Posterior cingulate gyrus (tissue), 11 donors: ENCODE measurements at regions not wholly inside any gene's neighbourhood (a gene's known extent, or its start where the extent isn't known, plus 50 kb on each side); places are given as distances from the start of the nearest gene placed in this dataset.
A peak's percentile ranks its signal among the peaks of the same experiment; 100 is the strongest.

Experiments used
- DNase-seq, 10 donors: peaks; one replicate each; pipeline versions ENCODE4 v3.0.0 to v3.0.0-alpha.2; 2020 to 2021; ENCODE audit warnings: mixed read lengths in 3 of 10
- intact Hi-C: fragments of 100-400 bp; cut with DNase I; formaldehyde crosslinking; loops from one replicate; pipeline ENCODE4 v1.15.1; 2023

DNA sequence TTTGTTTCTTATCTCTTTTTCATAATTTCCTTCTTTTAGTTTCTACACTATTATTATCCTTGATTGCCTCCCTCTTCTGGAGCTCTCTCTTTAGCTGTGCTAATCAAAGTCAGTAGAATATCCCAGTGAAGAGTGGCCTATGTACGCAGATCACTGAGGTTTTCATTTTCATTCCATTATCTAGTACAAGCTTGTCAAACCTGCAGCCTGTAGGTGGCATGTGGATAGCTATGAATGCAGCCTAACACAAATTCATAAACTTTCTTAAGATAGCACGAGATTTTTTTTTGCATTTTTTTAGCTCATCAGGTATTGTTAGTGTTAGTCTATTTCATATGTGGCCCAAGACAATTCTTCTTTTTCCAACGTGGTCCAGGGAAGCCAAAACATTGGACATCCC is 825.7 kb upstream of the MAP3K7 start:
- intact Hi-C loops = no loop called here
- DNase-seq = no peak

DNA sequence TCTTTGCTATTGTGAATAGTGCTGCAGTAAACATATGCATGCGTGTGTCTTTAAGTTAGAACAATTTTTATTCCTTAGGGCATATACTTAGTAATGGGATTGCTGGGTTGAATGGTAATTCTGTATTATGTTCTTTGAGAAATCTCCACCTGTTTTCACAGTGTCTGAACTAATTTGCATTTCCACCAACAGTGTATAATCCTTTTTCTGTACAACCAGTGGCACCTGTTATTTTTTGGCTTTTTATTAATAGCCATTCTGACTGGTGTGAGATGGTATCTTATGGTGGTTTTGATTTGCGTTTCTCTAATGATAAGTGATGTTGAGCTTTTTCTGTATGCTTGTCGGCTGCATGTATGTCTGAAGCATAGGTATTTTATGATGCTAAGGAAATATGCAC is 820.8 kb upstream of the MAP3K7 start:
- DNase-seq = no peak
- intact Hi-C loops = no loop called here

DNA sequence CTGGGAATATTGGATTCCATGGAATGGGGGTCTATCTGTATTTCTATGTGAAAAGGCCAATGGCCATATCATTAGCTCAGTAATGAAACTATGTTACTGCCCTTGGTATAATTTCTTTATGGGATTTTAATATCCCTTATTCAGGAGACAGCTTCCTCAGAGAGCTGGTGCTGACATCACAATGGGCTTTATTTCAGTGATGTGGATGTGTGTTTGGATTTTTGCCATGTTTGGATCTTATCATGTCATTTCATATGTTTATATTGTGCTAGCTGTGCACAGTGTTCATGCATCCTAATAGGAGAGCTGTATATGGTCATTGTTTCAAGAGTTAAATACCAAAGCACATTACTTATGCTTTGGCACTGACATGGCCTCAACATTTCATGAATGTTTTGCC is 806.1 kb upstream of the MAP3K7 start:
- intact Hi-C loops = no loop called here
- DNase-seq = no peak

DNA sequence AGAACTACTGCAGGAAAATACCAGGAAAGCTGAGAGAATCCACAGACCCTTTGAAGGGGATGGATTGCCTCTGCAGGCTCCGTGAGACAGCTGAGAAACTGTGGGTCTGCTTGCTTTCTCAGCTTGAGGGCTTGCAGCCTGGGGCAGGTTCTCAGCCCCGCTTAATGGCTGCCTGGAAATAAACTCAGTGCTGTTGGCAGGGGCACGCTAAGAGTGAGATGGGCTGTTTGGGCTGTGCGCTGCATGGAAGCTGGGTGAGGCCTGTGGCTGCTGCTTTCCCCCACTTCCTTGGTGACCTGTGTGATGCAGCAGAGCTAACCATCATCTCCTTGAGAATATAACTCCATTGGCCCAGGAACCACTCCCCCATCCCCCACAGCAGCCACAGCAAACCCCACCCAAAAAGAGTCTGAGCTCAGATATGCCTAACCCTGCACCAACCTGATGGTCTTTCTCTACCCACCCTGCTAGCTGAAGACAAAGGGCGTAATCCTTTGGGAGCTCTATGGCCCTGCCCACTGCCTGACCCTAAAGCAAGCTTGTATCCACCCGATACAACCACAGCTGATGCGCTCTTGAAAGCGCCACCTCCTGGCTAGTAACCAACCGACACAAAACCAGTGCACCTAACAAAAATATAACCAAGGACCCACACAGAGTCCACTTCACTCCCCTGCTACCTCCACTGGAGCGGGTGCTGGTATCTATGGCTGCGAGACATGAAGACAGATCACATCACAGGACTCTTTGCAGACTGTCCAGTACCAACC is 800.6 kb upstream of the MAP3K7 start:
- peak in 1 of 10 donors; percentile 42 for DNase-seq
- intact Hi-C loops = no loop called here

DNA sequence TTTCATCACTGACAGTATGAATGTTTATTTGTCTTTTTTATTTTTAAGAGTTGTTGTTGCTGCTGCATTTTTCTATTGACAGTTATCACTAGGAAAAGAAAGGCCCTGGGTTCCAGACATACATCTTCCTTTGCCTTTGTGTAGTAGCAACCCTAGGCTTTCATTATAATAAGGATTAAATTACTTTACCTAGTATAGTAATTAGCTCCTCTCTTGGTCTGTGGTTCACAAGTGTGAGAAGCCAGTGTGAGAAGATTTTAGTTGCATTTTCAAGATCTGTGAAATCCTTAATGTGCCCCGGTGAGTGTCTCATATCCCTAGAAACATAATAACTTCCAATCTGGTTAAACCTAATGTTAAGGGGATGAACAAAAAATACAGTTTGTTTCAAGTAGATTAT is 799.3 kb upstream of the MAP3K7 start:
- intact Hi-C loops = no loop called here
- DNase-seq = no peak

DNA sequence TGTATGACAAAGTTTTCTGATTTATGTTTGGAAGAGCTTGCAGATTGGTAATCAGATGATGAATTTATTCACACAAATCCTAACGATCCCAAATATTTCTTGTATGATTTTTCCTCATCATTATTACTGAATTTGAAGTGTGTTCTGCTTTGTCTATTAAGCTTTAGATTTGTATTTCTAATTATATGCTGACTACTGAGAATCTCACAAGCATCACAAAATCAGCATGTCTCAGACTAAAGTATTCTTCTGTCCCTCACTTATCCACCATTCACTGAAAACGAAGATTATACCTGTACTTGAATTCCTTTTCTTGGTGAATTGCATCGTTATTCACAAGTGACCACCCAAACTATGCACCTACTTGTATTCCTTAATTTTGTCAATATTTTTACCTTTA is 796.3 kb upstream of the MAP3K7 start:
- intact Hi-C loops = no loop called here
- no peak for DNase-seq

DNA sequence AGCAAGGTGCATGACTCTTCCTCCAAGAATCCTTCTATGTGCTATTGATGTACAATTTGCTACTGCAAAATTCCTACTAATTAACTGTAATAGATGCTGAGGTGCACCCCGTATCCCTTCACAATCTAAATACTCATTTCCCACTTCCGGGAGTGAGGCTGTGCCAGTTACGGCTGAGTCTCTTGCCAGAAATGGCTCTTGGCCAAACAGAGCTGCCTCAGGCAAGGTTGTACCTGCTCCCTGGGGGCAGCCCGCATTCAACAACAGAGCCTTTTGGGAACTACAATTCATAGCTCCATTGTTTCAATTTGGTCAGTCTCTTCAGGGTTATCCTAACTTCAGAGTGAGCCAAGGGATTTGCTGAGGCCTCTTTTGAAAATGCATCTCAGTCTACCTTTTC is 789.8 kb upstream of the MAP3K7 start:
- DNase-seq = no peak
- intact Hi-C loops = no loop called here

DNA sequence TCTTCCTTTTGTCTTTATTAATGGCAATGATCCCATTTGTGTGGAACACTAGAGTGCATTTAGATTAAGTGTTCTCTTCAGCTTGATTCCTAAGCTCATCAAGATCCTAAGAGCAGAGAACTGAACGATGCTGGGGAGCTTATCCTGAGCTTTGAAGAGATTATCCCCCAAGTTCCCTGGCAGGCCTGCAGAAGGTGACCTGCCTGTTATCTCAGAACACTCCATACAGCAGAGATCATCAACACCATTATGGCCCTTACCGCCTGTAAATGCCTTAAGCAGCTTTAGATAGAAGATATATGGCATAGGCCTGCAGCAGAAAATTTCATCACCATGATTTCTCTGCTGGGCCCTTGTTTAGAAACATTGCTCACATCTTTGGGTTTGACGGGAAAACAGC is 779.9 kb upstream of the MAP3K7 start:
- intact Hi-C loops = no loop called here
- DNase-seq = no peak

DNA sequence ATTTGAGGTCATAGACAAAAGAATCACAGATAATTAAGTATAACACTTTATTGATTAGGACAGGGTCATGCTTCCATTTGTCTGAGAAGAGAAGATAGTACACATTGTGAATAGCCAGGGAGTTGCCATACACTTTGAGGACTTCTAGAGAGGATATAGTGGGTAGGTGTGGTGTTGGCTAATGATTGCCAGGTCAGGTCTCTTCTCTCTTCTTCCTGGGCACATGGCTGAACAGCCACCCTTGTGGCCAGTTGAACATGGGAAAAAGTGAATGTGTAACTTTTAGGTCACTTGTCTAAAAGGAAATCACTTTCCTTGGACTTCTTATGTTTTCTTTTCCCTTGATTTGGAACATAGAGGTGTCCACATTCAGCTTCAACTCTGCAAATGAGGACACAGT is 772.1 kb upstream of the MAP3K7 start:
- no peak for DNase-seq
- intact Hi-C loops = no loop called here

DNA sequence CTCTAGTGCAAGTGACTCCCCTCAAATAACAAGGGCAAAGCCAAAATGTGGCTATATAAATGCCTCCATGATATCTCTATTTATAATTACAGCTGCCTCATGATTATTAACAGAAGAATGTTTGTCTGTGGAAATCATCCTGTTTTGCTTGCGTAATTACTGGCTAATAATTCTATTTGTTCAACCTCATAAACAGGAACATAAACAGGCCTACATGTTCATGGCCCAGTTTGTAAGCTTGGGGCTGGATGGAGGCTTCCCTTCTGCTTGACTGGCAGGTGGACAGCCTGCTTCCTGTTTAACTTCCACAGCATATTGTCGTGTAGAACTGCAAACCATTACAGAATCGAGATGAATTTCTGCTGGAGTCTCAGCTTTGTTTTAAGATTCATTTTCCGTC is 766.0 kb upstream of the MAP3K7 start:
- intact Hi-C loops = no loop called here
- DNase-seq = no peak

DNA sequence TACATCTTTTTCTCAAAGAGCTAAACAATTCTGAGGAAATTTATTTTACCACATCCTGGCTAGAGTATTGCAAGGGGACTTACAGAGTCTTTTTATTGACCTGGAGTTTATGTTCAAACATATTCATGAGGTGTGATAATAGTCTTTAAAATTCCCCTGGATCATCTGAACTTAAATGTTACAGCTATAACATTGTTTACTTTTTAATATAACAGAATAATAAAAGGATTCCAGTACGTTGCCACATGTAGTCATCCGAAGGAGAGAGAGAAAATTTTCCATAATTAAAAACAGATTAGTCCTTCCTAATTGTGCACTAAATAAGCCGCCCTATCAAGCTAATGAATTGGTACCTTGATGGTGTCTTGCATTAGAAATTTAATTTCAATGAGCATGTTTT is 765.4 kb upstream of the MAP3K7 start:
- intact Hi-C loops = no loop called here
- no peak for DNase-seq

DNA sequence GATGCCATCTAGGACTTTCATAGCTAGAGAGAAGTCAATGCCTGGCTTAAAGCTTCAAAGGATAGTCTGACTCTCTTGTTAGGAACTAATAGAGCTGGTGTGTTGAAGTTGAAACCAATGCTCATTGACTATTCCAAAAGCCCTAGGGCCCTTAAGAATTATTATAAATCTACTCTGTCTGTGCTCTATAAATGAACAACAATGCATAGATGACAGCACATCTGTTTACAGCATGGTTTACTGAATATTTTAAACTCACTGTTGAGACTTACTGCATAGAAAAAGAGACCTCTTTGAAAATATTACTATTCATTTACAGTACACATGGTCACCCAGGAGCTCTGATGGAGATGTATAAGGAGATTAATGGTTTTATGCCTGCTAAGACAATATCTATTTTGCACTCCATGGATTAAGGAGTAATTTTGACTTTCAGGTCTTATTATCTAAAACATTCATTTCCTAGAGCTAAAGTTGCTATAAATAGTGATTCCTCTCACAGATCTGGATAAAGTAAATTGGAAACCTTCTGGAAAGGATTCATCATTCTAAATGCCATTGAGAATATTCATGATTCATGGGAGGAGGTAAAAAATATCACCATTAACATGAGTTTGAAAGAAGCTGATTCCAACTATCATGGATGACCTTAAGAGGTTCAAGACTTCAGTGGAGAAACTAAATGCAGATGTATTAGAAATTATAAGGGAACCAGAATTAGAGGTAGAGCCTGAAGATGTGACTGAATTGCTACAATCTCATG is 763.5 kb upstream of the MAP3K7 start:
- intact Hi-C loops = no loop called here
- DNase-seq = no peak

DNA sequence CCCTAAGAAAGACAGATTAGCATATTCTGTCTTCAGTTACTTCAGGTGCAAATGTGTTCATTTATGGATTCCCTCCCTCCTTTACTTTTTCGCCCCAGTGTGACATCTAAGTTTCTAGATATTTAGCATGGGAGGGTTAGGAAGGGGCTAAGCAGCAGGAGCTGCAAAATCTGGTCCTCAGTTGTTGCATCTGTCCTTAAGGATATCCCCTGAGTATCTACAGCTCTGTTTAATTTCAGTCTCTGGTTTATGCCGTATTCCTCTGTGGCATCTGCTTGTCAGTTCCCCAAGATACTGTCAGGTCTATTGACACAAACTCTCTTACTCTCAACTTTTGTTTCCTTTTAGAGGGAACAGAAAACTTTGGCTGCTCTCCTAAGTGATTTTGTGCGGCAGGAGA is 754.6 kb upstream of the MAP3K7 start:
- intact Hi-C loops = no loop called here

DNA sequence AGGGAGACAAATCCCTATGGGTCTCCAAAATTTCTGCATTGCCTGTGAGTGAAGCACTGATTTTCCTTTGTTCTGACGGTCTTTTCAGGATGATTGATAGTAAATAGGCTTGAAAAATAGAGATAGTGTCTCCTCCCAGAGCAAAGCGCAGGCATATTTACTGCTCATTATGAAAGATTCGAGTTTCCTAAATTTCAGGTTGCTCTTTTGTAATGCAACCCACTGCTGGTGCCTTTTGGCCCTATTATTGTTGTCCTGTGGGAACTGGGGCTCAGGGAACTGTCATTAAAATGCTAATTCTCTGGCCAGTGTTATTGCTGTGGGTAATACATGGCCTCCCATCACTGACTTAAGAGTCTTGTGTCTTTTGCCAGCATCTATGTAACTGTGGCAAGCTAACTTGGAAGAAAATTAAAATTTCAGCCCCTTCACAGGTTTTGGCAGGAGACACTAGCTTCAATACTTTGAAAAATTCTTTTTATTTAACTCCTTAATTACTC is 754.1 kb upstream of the MAP3K7 start:
- intact Hi-C loops = no loop called here
- no peak for DNase-seq

More for the DNA sequence above, 754.6 kb upstream of the MAP3K7 start:
- no peak for DNase-seq

DNA sequence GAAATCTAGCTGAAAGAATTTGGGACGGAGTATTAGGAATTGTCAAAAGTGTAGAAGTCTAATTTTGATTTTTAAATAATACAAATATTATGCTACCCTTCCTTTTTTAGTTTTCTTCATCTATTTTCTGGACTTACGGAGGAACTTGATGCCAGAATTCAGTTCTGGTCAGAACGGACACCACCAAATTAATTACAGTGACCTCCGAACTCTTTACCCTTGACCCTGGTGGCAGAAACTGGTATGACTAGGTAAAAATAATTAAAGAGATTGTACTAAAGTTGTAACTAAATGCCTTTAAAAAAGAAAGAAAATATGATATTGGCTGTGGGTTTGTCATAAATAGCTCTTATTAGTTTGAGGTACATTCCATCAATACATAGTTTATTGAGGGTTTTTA is 751.1 kb upstream of the MAP3K7 start:
- intact Hi-C loops = no loop called here
- DNase-seq = no peak

DNA sequence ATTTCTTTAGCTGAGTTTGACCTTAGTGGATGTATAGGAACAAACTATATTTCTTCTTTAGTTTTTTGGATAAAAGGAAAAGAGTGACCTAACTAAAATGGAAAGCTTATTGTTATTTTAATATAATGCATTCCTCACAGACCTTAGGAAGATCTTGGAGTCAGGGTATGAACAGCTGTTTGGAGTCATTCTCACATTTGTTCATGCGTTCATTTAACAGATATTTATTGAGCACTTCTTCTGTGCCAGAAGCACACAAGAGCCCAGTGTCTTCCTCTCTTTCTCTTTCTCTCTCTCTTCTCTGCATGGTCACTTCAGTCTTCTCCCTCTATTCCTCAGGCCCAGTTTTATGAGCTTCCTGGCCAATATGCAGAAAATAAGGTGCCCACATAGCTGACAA is 744.0 kb upstream of the MAP3K7 start:
- DNase-seq = no peak
- intact Hi-C loops = no loop called here

DNA sequence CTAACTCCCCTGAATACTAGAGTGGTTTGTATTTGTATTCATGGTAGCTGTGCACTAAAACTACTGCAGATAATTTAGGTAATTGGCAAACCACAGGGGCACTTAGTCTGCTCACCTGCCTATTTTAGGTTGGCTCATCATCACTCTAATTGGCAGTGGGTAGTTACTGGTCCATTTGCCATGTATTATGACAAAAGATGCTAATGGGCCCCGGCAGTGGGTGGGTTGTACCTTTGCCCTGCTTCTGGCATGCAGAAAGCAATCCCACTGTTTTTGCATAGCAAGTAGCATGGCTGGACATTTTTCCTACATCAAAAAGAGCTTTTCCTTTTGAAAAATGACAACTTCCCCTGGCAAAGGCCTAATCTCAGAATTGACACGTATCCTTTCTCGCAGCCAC is 741.4 kb upstream of the MAP3K7 start:
- no peak for DNase-seq
- intact Hi-C loops = no loop called here

DNA sequence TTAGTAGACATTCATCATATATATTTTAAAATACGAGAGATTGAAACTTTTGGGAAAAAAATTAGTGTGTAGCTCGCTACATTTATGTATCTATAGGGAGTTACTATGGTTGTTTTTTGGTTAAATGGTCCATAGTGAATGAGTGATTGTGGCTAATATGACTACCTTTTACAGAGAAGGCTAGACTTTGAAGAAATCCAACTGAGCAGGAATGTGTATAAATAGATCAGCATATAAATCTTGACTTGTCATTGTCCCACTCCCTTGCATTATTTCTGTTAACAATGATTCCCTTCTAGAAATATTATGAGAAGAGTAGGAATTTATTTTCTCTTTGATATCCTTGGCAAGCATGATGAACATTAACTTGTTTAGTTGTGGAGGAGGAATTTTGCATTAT is 737.8 kb upstream of the MAP3K7 start:
- intact Hi-C loops = no loop called here

DNA sequence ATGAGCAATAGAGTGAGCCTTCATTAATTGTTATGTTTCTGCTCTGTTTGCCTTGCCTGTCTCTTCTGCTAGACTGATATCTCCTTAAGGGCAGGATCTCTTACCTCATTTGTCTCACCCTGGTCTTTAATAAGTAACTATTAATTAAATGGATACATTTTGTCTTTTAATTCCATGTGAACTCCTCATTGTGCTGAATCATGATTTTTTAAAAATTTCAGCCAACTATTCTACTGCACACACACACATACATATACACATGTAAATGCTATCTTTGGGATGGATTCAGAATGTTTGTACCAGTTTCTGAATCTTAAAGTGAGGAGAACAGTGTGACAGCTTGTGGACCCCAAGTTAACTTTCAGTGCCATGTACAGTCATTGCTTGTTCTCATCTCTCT is 731.1 kb upstream of the MAP3K7 start:
- DNase-seq = no peak

More for the DNA sequence above, 737.8 kb upstream of the MAP3K7 start:
- DNase-seq = no peak

DNA sequence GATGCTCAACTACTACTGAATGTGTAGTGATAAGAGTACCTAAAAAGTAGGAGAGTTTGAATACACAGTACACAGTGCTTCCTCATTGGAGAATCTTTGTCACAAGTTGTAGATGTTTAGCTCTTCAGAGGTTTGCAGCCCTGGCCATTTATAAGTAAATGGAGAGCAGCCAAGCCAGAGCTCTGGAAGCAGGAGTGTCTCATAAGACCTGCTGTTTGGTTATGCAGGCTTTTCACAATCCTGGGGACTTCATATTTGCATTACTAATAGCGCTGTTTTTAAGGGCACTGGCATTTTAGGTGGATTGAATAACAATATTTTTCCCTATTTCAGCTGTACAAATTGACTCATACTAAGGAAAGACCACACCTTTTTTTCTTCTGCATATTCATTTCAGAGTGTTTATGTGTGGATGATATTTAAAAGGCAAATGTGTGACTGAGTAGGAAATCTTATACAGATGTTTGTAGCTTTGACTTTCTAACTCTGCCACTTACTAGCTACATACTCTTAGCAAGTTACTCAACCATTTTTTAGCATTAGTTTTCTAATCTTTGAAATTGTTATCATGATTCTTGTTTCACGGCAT is 730.5 kb upstream of the MAP3K7 start:
- DNase-seq = no peak
- intact Hi-C loops = no loop called here

More for the DNA sequence above, 731.1 kb upstream of the MAP3K7 start:
- intact Hi-C loops = no loop called here

DNA sequence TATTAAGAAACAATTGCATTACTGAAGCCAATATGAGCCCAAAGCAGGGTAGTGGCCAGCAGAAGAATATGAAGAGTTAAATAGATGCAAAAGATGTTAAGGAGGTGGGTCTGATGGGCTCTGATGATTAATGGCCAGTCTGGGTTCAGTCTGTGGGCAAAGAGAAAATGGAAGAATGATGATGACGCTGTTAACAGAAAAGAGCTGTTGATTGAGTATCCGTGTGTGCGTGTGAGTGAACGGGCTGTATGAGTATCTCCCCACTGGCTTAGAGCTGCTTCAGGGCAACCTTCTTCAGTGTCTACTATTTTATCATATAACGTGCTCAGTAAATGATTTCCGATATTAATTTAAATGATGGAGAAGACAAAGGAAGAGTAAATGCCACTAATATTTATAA is 723.3 kb upstream of the MAP3K7 start:
- intact Hi-C loops = no loop called here

DNA sequence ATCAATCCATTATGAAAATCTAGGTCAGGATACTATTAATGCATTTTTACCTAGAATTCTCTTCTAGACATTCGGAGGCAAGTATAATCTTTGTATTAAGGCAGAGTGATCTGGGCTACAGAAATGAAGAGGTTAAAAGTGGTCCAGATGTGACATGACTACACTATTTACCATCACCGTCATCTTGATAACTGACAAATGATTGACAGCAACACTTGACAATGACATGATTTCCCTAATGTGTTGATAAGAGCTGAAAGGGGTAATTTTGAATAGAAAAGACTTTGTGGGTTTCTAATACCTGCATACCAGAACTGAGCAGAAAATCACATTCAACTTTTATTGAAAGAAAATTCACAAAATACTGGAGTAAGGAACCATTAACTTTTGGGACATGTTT is 718.9 kb upstream of the MAP3K7 start:
- intact Hi-C loops = no loop called here

More for the DNA sequence above, 723.3 kb upstream of the MAP3K7 start:
- DNase-seq = no peak

More for the DNA sequence above, 718.9 kb upstream of the MAP3K7 start:
- DNase-seq = no peak
